DOHH2 (cell line): ENCODE measurements at regions not wholly inside any gene's neighbourhood (a gene's known extent, or its start where the extent isn't known, plus 50 kb on each side); places are given as distances from the start of the nearest gene placed in this dataset.

Source experiments
- H3F3A ChIP-seq: fragments of 200-600 bp; sonication (generic), shearing (Covaris generic); 2 replicates; pipeline ENCODE4 v1.6.0; 2016; ENCODE audit warnings: antibody characterized with exemption, mild to moderate bottlenecking; ENCODE audit not compliant: control insufficient read depth, insufficient read depth
- H3K27ac ChIP-seq: fragments of 200-600 bp; sonication (generic); 2 replicates; pipeline ENCODE4 v1.5.1; 2014; ENCODE audit warnings: low read depth, mild to moderate bottlenecking, low read length, moderate library complexity
- H3K27me3 ChIP-seq: fragments of 200-600 bp; sonication (generic); 2 replicates; pipeline ENCODE4 v1.6.1; 2014; ENCODE audit warnings: mild to moderate bottlenecking, low read length, mixed read lengths; ENCODE audit not compliant: control insufficient read depth
- H3K36me3 ChIP-seq: fragments of 200-600 bp; sonication (generic); 2 replicates; pipeline ENCODE4 v1.6.1; 2014; ENCODE audit warnings: mild to moderate bottlenecking, low read length, moderate library complexity, mixed read lengths; ENCODE audit not compliant: control insufficient read depth
- H3K4me1 ChIP-seq: fragments of 200-600 bp; sonication (generic); 2 replicates; pipeline ENCODE4 v1.6.1; 2014; ENCODE audit warnings: mild to moderate bottlenecking, low read length, mixed read lengths; ENCODE audit not compliant: control insufficient read depth
- H3K4me2 ChIP-seq: fragments of 200-600 bp; sonication (generic); 2 replicates; pipeline ENCODE4 v1.6.0; 2014; ENCODE audit warnings: mild to moderate bottlenecking, low read length, moderate library complexity
- H3K4me3 ChIP-seq: fragments of 200-600 bp; sonication (generic); 2 replicates; pipeline ENCODE4 v1.5.1; 2014; ENCODE audit warnings: mild to moderate bottlenecking, low read length, mixed read lengths
- H3K79me2 ChIP-seq: fragments of 200-600 bp; sonication (generic); 2 replicates; pipeline ENCODE4 v1.6.1; 2014; ENCODE audit warnings: mild to moderate bottlenecking, low read length, mixed read lengths; ENCODE audit not compliant: control insufficient read depth
- H3K9me2 ChIP-seq: fragments of 200-600 bp; sonication (generic); replicated peaks from 2 replicates; pipeline ENCODE4 v1.6.1; 2014; ENCODE audit warnings: mild to moderate bottlenecking, low read length, mixed read lengths; ENCODE audit not compliant: control insufficient read depth
- H3K9me3 ChIP-seq: fragments of 200-600 bp; sonication (generic); 2 replicates; pipeline ENCODE4 v1.6.1; 2014; ENCODE audit warnings: antibody characterized with exemption, low read length, mixed read lengths; ENCODE audit not compliant: control insufficient read depth, insufficient read depth
- H4K20me1 ChIP-seq: fragments of 200-600 bp; sonication (generic); 2 replicates; pipeline ENCODE4 v1.6.0; 2014; ENCODE audit warnings: low read depth, mild to moderate bottlenecking, antibody characterized with exemption, low read length, moderate library complexity; ENCODE audit not compliant: control insufficient read depth, insufficient read depth
- EZH2phosphoT487 ChIP-seq: fragments of 200-600 bp; sonication (generic); IDR thresholded peaks from 2 replicates; pipeline ENCODE4 v1.6.1; 2017; ENCODE audit warnings: borderline replicate concordance, mild to moderate bottlenecking, antibody characterized with exemption, low read length, moderate library complexity, mixed read lengths
- TF ChIP-seq, protein P1 (sequence below): fragments of 200-600 bp; sonication (generic); IDR thresholded peaks from one replicate; pipeline ENCODE4 v1.5.1; 2014; ENCODE audit warnings: antibody characterized with exemption, mild to moderate bottlenecking, low read depth, low read length; ENCODE audit not compliant: poor library complexity, severe bottlenecking

DNA sequence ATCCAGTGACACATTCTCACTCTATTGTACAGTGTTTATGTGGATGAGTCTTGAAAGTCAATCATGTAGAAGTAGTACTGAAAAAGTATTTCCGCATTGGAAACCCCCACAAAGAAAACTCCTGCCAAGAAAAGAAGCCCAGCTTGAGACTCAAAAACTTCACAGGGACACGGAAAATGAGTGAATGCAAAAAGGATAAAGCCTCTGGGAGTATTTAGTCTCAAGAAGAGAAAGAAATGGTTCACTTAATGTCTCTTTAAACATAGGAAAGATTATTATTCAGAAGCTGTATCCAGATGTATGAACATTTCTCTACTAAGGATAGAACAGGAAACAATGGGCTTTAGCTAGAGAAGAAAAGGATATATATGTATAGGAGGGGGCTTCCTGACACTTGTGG is 304.5 kb downstream of the BARHL2 start:
- Histone ChIP-seq H3K36me3 (no peaks in the 10 kb centered on the region), H3K4me2 (no peak overlapping the region), H3K4me1 (no peaks in the 10 kb centered on the region), H3K9me2 (no peaks in the 10 kb centered on the region), H3K27ac (no peak overlapping the region), H3K27me3 (no peaks in the 10 kb centered on the region), H3K9me3 (no peaks in the 10 kb centered on the region), H4K20me1 (no peaks in the 10 kb centered on the region), H3F3A (no peaks in the 10 kb centered on the region), H3K79me2 (no peaks in the 10 kb centered on the region), H3K4me3 (no peak overlapping the region)
- TF ChIP-seq, protein P1, sequence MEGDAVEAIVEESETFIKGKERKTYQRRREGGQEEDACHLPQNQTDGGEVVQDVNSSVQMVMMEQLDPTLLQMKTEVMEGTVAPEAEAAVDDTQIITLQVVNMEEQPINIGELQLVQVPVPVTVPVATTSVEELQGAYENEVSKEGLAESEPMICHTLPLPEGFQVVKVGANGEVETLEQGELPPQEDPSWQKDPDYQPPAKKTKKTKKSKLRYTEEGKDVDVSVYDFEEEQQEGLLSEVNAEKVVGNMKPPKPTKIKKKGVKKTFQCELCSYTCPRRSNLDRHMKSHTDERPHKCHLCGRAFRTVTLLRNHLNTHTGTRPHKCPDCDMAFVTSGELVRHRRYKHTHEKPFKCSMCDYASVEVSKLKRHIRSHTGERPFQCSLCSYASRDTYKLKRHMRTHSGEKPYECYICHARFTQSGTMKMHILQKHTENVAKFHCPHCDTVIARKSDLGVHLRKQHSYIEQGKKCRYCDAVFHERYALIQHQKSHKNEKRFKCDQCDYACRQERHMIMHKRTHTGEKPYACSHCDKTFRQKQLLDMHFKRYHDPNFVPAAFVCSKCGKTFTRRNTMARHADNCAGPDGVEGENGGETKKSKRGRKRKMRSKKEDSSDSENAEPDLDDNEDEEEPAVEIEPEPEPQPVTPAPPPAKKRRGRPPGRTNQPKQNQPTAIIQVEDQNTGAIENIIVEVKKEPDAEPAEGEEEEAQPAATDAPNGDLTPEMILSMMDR, result no peak
- no peak for TF ChIP-seq EZH2phosphoT487

DNA sequence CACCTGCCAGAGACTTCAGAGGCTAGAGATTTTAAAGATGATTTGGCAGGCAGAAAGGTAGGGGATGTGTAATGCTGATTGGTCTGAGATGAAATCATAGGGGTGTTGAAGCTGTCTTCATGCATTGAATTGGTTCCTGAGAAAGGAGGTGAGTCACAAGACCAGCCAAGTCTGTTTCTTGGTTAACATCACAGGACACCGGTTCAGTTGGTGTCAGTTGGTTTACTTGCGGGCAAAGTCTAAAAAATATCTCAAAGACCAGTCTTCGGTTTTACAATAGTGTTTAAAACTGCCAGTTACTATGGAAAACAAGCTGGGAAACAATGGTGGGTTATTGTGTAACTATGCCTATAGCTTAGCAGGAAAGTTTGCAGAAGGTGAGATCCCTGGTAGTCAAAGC is 305.9 kb downstream of the BARHL2 start:
- TF ChIP-seq, protein P1, result no peak
- Histone ChIP-seq H3K27me3 (no peaks in the 10 kb centered on the region), H3K4me3 (no peak overlapping the region), H3K4me1 (no peaks in the 10 kb centered on the region), H3K36me3 (no peaks in the 10 kb centered on the region), H3K79me2 (no peaks in the 10 kb centered on the region), H3K9me2 (no peaks in the 10 kb centered on the region), H3K4me2 (no peak overlapping the region), H4K20me1 (no peaks in the 10 kb centered on the region), H3F3A (no peaks in the 10 kb centered on the region), H3K27ac (no peak overlapping the region), H3K9me3 (no peaks in the 10 kb centered on the region)

DNA sequence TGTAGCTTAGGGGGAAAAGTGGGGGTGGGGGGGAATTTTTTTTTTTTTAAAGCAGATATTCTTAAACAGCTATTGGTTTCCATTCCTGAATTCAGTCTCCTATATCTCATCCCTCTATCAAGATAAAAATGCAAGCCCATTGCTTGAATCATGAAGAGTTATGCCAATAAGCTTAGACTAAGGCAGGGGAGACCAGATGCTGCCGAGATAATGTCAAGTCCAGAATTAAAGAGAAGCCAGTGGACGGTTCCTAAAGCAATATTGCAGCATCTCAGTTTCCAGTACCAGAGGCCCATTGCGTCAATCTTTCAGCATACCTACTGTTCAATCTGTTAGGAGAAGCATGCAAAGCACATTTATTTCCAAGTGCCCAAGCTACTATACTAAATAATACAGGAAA is 309.4 kb downstream of the BARHL2 start:
- Histone ChIP-seq H3K9me2 (no peaks in the 10 kb centered on the region), H3K79me2 (no peaks in the 10 kb centered on the region), H3K36me3 (no peaks in the 10 kb centered on the region), H3F3A (no peaks in the 10 kb centered on the region), H3K4me1 (no peaks in the 10 kb centered on the region), H4K20me1 (no peaks in the 10 kb centered on the region), H3K27ac (no peak overlapping the region), H3K4me3 (no peak overlapping the region), H3K4me2 (no peak overlapping the region), H3K27me3 (no peaks in the 10 kb centered on the region), H3K9me3 (no peaks in the 10 kb centered on the region)
- TF ChIP-seq, protein P1, result no peak
- TF ChIP-seq EZH2phosphoT487, result no peak

DNA sequence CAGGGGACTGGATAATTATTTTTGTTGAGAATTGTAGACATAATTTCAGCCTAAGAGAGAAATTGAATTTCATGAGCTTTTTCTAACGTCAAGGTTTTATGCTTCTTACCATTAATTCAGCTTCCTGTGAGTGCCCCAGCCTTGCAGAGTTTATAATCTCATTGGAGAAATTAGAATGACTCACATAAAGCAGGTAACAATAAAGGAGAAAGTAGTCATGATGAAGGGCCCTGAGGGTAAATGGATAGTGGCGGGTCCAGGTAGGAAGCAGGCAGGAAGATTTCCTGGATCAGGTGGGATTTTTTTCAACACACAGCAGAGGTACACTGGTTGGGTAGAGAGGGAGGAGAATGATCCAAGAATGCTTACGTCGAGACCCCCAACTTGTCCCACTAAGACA is 311.4 kb downstream of the BARHL2 start:
- Histone ChIP-seq H3K4me1 (no peaks in the 10 kb centered on the region), H3F3A (no peaks in the 10 kb centered on the region), H3K4me3 (no peak overlapping the region), H3K79me2 (no peaks in the 10 kb centered on the region), H3K9me2 (no peaks in the 10 kb centered on the region), H3K27me3 (no peaks in the 10 kb centered on the region), H3K36me3 (no peaks in the 10 kb centered on the region), H3K4me2 (no peak overlapping the region), H3K27ac (no peak overlapping the region), H3K9me3 (no peaks in the 10 kb centered on the region), H4K20me1 (no peaks in the 10 kb centered on the region)
- TF ChIP-seq, protein P1, result no peak
- no peak for TF ChIP-seq EZH2phosphoT487
